ENCODE measurements at regions not wholly inside any gene's neighbourhood (a gene's known extent, or its start where the extent isn't known, plus 50 kb on each side); places are given as distances from the start of the nearest gene placed in this dataset.

DNA sequence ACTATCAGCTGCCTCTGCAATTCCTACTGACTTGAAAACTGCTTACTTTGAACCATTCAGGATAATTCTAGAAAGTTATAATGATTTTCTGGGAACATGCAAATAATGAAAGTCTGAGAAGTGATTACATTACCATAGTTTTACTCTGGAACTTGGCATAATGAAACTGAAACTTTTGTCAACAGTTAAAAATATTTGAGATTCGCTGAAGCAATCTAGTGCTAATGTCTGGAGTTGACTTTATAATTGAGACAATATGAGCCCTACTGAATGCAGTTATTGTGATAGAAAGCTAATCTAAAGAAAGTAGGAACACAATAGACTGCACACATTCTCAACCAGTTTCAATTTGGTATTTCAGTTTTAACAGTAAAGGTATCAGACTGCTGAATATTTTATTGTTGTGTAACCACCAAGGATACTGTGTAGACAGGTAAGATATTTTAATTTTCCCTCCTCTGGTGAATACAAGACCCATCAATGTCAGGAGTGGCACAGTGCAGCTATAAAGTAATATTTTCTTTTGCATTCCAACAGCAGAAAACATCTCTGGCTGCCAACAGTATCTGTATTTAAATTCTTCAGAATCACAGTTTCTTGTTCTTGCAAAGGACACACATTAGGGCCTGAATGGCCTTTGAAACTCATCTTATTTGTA, 483.5 kb downstream of the ATP23 start:
- no peak for TF ChIP-seq YY1 (IDR thresholded peaks at IDR 0.05; ENCODE audit: insufficient read depth, insufficient read length)
- TF ChIP-seq SUZ12 (IDR thresholded peaks at IDR 0.05; ENCODE audit: extremely low read depth, insufficient read depth, insufficient read length): no peak
- no peak for TF ChIP-seq ZNF274 (IDR thresholded peaks at IDR 0.05; ENCODE audit: low read depth, low read length)
